Panc1 (cell line): ENCODE measurements at regions not wholly inside any gene's neighbourhood (a gene's known extent, or its start where the extent isn't known, plus 50 kb on each side); places are given as distances from the start of the nearest gene placed in this dataset.

Experiments
- ATAC-seq: fragments of 200-7000 bp; cut with Tn5 transposase; 2 replicates; pipeline ENCODE4 v1.9.1; 2020; ENCODE audit warnings: mild to moderate bottlenecking, moderate library complexity
- BruUV-seq: library from RNA; stranded (reverse); fragments of 400-500 nt; replicated peaks from 2 replicates; lab custom pipeline; 2021; lab: Mats Ljungman, UMichigan
- CTCF ChIA-PET: fragments of 300-600 bp; sonication (Branson Sonifier 250); formaldehyde crosslinking; loops from one replicate; lab custom pipeline; 2022; ENCODE audit warnings: antibody characterized with exemption; lab: Charles Lee
- POLR2A ChIA-PET: fragments of 300-600 bp; sonication (Branson Sonifier 250); formaldehyde crosslinking; loops from one replicate; lab custom pipeline; 2022; ENCODE audit warnings: antibody characterized with exemption; lab: Charles Lee
- DNase-seq: peaks from one replicate; pipeline ENCODE4 v3.0.0-alpha.2; 2010; ENCODE audit warnings: low read depth, low spot score
- H3K27ac ChIP-seq: 2 replicates; pipeline ENCODE4 v1.5.1; 2011; ENCODE audit warnings: mild to moderate bottlenecking, low read length, inconsistent platforms
- H3K27me3 ChIP-seq: fragments of 200-500 bp; sonication (Bioruptor generic); 2 replicates; pipeline ENCODE4 v1.6.0; 2014; ENCODE audit warnings: low read length, inconsistent platforms; ENCODE audit not compliant: control insufficient read depth, insufficient read depth
- H3K36me3 ChIP-seq: fragments of 200-500 bp; sonication (Bioruptor generic); 2 replicates; pipeline ENCODE4 v1.5.1; 2014; ENCODE audit warnings: inconsistent platforms, mild to moderate bottlenecking, low read length, moderate library complexity; ENCODE audit not compliant: control insufficient read depth, insufficient read depth
- H3K4me1 ChIP-seq: 2 replicates; pipeline ENCODE4 v1.5.1; 2011; ENCODE audit warnings: inconsistent platforms, mild to moderate bottlenecking, low read length, moderate library complexity; ENCODE audit not compliant: control insufficient read depth, insufficient read depth
- H3K4me3 ChIP-seq, 2 experiments: 2 replicates each; pipeline ENCODE4 v1.5.1; 2011 to 2012; ENCODE audit warnings: low read depth in 2 of 2, low read length in 2 of 2, mild to moderate bottlenecking in 2 of 2, inconsistent platforms in 1 of 2, moderate library complexity in 1 of 2
- H3K9me3 ChIP-seq: fragments of 200-500 bp; sonication (Bioruptor generic); 2 replicates; pipeline ENCODE4 v1.5.1; 2014; ENCODE audit warnings: low read depth, mild to moderate bottlenecking, inconsistent platforms, low read length, moderate library complexity; ENCODE audit not compliant: control insufficient read depth, insufficient read depth
- POLR2AphosphoS5 ChIP-seq: IDR thresholded peaks from 2 replicates; pipeline ENCODE4 v1.6.1; 2012; ENCODE audit warnings: mild to moderate bottlenecking, low read depth, low read length, moderate library complexity
- REST ChIP-seq, 2 experiments: IDR thresholded peaks; 2 replicates each; pipeline ENCODE4 v1.6.1; 2011 to 2012; ENCODE audit warnings: low read depth in 2 of 2, control low read depth in 1 of 2, low read length in 1 of 2, mild to moderate bottlenecking in 1 of 2, moderate library complexity in 1 of 2; ENCODE audit not compliant: insufficient read depth in 1 of 2
- SIN3A ChIP-seq: IDR thresholded peaks from 2 replicates; pipeline ENCODE4 v1.6.1; 2012; ENCODE audit warnings: low read depth, mild to moderate bottlenecking, low read length, moderate library complexity, borderline replicate concordance; ENCODE audit not compliant: insufficient read depth
- TCF7L2 ChIP-seq: IDR thresholded peaks from 2 replicates; pipeline ENCODE4 v1.6.1; 2011; ENCODE audit warnings: mild to moderate bottlenecking, low read depth, low read length, inconsistent platforms
- in situ Hi-C: cut with HindIII; loops from 2 replicates; pipeline ENCODE4 v1.10.0; 2016; ENCODE audit warnings: low sequenced_read_pairs, low pct_unique_long_range_greater_than_20kb
- intact Hi-C: fragments of 100-400 bp; cut with micrococcal nuclease; formaldehyde crosslinking; loops from one replicate; pipeline ENCODE4 v1.10.0; 2022; ENCODE audit not compliant: unreplicated experiment
- TF ChIP-seq, protein P1 (sequence below): fragments of 450-650 bp; IDR thresholded peaks from 2 replicates; pipeline ENCODE4 v1.5.1; 2017; ENCODE audit warnings: mild to moderate bottlenecking

DNA sequence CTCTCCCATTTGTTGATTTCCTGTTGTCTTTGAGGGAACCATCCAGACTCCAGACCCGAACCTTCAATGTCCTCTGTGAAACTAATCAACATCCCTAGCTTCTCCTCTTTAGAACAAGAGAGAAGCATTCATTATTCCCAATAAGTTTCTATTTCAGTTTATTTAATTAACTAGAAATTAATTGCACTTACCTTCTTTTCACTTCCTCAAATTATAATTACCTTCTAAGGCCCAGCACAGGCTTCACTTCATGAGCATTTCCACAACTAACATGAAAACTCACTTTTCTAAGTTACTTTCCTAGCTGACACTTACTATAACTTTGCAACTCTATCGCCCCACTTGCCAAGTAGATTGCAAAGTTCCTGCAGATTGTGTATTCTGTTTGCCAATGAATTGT is 71.6 kb upstream of the HTR2A start:
- ATAC-seq (no peak), DNase-seq (no peak)
- ChIA-PET CTCF (no interaction called here), POLR2A (no interaction called here)
- no peak overlapping the region for H3K4me3 ChIP-seq
- TF ChIP-seq POLR2AphosphoS5: no peak
- no peak for TF ChIP-seq SIN3A
- TF ChIP-seq REST (IDR thresholded peaks at IDR 0.05; ENCODE audit: insufficient read depth in 1 of 2, low read depth in 2 of 2, low read length in 1 of 2): no peak
- no peak for TF ChIP-seq TCF7L2
- TF ChIP-seq, protein P1, sequence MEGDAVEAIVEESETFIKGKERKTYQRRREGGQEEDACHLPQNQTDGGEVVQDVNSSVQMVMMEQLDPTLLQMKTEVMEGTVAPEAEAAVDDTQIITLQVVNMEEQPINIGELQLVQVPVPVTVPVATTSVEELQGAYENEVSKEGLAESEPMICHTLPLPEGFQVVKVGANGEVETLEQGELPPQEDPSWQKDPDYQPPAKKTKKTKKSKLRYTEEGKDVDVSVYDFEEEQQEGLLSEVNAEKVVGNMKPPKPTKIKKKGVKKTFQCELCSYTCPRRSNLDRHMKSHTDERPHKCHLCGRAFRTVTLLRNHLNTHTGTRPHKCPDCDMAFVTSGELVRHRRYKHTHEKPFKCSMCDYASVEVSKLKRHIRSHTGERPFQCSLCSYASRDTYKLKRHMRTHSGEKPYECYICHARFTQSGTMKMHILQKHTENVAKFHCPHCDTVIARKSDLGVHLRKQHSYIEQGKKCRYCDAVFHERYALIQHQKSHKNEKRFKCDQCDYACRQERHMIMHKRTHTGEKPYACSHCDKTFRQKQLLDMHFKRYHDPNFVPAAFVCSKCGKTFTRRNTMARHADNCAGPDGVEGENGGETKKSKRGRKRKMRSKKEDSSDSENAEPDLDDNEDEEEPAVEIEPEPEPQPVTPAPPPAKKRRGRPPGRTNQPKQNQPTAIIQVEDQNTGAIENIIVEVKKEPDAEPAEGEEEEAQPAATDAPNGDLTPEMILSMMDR: no peak
- no peaks in the 10 kb centered on the region for H3K36me3 ChIP-seq
- no peaks in the 10 kb centered on the region for H3K4me1 ChIP-seq
- intact Hi-C loops (no loop called here), in situ Hi-C loops (no loop called here)
- no TSS peak for BruUV-seq
- H3K27ac ChIP-seq: no peak overlapping the region
- no peaks in the 10 kb centered on the region for H3K27me3 ChIP-seq
- H3K9me3 ChIP-seq: no peaks in the 10 kb centered on the region

DNA sequence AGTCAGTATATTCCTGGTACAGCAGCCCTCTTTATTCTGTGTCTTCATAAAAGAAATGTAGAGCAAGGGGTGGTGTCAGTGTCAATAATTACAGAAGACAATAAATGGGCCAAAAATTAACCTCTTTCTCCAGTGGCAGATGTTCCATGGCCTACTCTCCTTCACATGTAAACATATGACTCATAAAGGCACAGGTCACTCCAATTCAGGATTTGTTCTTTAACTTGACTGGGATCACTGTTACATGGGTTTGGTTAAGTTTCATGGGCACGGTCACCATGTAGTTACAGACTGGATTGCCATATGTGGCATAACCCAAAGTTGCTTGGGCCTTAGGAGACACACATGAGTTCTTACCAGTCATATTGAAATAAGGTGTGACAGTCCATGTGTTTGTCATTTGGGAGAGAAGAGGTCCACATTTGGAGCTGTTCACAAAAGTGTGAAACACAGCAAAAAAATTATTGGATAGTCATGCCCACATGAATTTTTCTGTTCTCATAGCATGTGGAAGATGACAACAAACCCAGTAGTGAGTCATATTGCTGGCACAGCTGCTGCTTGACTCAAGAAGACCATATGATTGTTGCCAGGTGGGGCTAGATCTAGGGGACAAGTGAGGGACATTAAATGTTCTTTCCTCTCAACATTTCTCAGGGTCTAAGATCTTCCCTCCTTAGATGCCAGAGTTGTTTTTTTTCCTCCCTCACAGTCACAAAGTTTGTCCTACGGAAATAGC is 68.1 kb upstream of the HTR2A start:
- in situ Hi-C loops (no loop called here), intact Hi-C loops (no loop called here)
- no peak overlapping the region for H3K4me3 ChIP-seq
- DNase-seq (no peak), ATAC-seq (no peak)
- BruUV-seq: no TSS peak
- no peaks in the 10 kb centered on the region for H3K27me3 ChIP-seq
- TF ChIP-seq POLR2AphosphoS5: no peak
- TF ChIP-seq TCF7L2: no peak
- TF ChIP-seq REST (IDR thresholded peaks at IDR 0.05; ENCODE audit: insufficient read depth in 1 of 2, low read depth in 2 of 2, low read length in 1 of 2): no peak
- TF ChIP-seq, protein P1: no peak
- no peak for TF ChIP-seq SIN3A
- CTCF ChIA-PET: no interaction called here
- H3K36me3 ChIP-seq: no peaks in the 10 kb centered on the region
- H3K27ac ChIP-seq: no peak overlapping the region
- no peaks in the 10 kb centered on the region for H3K9me3 ChIP-seq
- no peaks in the 10 kb centered on the region for H3K4me1 ChIP-seq
- POLR2A ChIA-PET: no interaction called here
